Ammon's horn (tissue), 1 donor: ENCODE measurements at regions not wholly inside any gene's neighbourhood (a gene's known extent, or its start where the extent isn't known, plus 50 kb on each side); places are given as distances from the start of the nearest gene placed in this dataset.
"Not testable (repeated sequence)": the region's sequence is repeated elsewhere in the genome, so short reads cannot be mapped to it uniquely, and the experiment has no call there.

Experiments
- DNase-seq: peaks from one replicate; pipeline ENCODE4 v3.0.0-alpha.2; 2016; ENCODE audit warnings: low spot score

- DNase-seq, result no peak
Observed at GRCh38 chr2:134021830-134022524, 231.9 kb upstream of the MGAT5 start.

GRCh38 chr2:134023854-134024253 is 230.0 kb upstream of the MGAT5 start:
- no peak for DNase-seq

- no peak for DNase-seq
Observed at GRCh38 chr2:134027980-134028379, 225.9 kb upstream of the MGAT5 start.

- DNase-seq, result peak; percentile 8
Observed at GRCh38 chr2:134029418-134029817, 224.5 kb upstream of the MGAT5 start.

- no peak for DNase-seq
Observed at GRCh38 chr2:134031539-134031938, 222.3 kb upstream of the MGAT5 start.

- no peak for DNase-seq
Observed at GRCh38 chr2:134035605-134036370, 218.1 kb upstream of the MGAT5 start.

GRCh38 chr2:134039912-134040581 is 213.8 kb upstream of the MGAT5 start:
- no peak for DNase-seq

GRCh38 chr2:134040626-134041172 is 213.2 kb upstream of the MGAT5 start:
- DNase-seq, result not testable (repeated sequence)

GRCh38 chr2:134041877-134042276 is 212.0 kb upstream of the MGAT5 start:
- DNase-seq, result no peak

GRCh38 chr2:134043028-134043427 is 210.8 kb upstream of the MGAT5 start:
- not testable (repeated sequence) for DNase-seq

GRCh38 chr2:134052173-134052572 is 201.7 kb upstream of the MGAT5 start:
- DNase-seq, result no peak

- DNase-seq, result no peak
Observed at GRCh38 chr2:134056173-134056572, 197.7 kb upstream of the MGAT5 start.

- DNase-seq, result not testable (repeated sequence)
Observed at GRCh38 chr2:134061066-134061465, 192.8 kb upstream of the MGAT5 start.

GRCh38 chr2:134062235-134062634 is 191.6 kb upstream of the MGAT5 start:
- DNase-seq, result not testable (repeated sequence)

GRCh38 chr2:134063916-134064315 is 190.0 kb upstream of the MGAT5 start:
- DNase-seq, result not testable (repeated sequence)

GRCh38 chr2:134070281-134070741 is 183.6 kb upstream of the MGAT5 start:
- no peak for DNase-seq

GRCh38 chr2:134072341-134072740 is 181.5 kb upstream of the MGAT5 start:
- no peak for DNase-seq

- no peak for DNase-seq
Observed at GRCh38 chr2:134073023-134073422, 180.8 kb upstream of the MGAT5 start.

GRCh38 chr2:134074619-134075018 is 179.3 kb upstream of the MGAT5 start:
- DNase-seq, result no peak

GRCh38 chr2:134075204-134075603 is 178.7 kb upstream of the MGAT5 start:
- DNase-seq, result peak; percentile 41

GRCh38 chr2:134078354-134078753 is 175.5 kb upstream of the MGAT5 start:
- peak; percentile 43 for DNase-seq

- no peak for DNase-seq
Observed at GRCh38 chr2:134079373-134079772, 174.5 kb upstream of the MGAT5 start.
